CD4-positive, alpha-beta T cell treated with Interleukin-2 at 100 ng/mL for 4 hours (primary cell): ENCODE measurements at regions not wholly inside any gene's neighbourhood (a gene's known extent, or its start where the extent isn't known, plus 50 kb on each side); places are given as distances from the start of the nearest gene placed in this dataset.
"Not testable (repeated sequence)": the region's sequence is repeated elsewhere in the genome, so short reads cannot be mapped to it uniquely, and the experiment has no call there.

ENCODE experiments used
- DNase-seq: peaks from one replicate; pipeline ENCODE4 v3.0.0-alpha.2; 2020; ENCODE audit warnings: low spot score

GRCh38 chr1:58062635-58063034 lies 483.9 kb downstream of the OMA1 start:
- no peak for DNase-seq

- DNase-seq = no peak
These were observed 485.9 kb downstream of the OMA1 start for GRCh38 chr1:58060559-58061170.

- DNase-seq = no peak
These were observed 486.7 kb downstream of the OMA1 start for GRCh38 chr1:58059789-58060188.

DNA sequence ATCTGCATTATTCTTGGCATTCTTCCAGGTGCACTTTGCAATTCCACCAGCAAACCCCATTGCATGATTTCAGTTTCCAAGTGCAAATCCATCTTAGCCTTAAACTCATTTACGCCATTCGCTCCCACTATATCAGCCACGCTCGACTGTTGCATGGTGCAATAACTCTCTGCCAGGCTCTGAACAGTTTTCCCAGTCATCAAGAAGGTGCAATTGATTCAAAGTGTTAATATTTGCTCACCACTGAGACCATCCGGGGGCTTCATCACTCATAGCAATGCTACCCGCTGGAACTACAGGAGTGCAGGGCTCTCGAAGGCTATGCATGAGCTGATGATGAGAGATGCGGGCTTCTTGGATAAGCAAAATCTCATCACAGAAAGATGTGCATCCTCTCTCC lies 488.2 kb downstream of the OMA1 start:
- DNase-seq = no peak

- DNase-seq = no peak
These were observed 488.7 kb downstream of the OMA1 start for GRCh38 chr1:58057826-58058225.

GRCh38 chr1:58051187-58051586 lies 495.3 kb downstream of the OMA1 start:
- DNase-seq = not testable (repeated sequence)

DNA sequence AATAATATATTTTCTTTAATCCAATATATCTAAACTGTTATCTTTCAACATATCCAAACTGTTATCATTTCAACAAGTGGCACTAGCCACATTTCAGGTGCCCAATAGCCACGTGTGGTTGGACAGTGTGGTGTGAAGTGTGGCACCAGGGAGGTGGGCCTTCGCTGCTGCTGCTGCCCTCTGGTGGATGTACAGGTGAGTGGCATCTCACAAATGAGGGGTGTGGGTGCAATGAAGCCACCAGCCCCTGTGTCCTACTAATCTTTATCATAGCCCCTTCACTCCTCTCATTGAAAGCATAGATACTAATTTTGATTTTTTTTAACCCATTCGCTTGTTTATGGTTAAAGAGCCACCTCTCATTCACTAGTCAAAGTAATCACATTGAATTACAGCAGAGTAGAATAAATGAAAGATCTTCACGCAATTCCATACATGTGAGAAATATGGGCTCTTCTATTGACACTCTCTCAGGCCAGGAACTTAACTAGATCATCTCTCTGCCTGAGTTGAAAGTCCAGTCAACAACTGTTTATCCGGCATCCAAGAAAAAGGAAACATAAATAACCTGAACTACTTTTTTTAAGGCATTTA lies 499.2 kb downstream of the OMA1 start:
- DNase-seq = peak; percentile 11

DNA sequence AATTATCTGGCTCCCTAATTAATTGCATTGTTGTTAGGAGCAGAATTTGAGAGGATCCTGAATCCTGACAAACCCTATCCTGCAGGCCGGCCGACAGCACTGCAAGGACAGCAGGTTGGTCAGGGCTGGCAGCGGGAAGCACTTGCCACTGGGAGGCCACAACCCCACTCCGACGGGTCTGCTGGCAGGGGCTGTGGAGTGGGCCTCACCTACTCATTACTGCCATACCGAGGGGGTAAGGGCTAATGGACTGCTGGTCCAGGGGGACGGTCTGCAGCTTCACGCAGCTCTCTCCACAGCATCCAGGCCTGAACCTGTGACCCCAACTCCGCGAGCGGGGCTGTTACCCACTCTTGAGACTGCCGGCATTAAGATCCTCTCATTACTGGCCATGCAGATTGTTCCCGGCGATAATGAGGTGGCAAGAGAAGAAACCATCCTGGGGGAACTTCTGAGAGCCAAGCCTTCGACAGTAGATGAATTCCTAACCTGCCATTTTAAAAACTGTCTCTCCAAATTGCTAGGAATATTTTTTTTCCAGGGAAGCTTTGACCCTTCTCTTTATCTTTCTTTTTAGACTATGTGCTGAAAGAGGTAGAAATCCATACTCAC lies 501.3 kb downstream of the OMA1 start:
- no peak for DNase-seq

GRCh38 chr1:58041621-58042020 lies 504.9 kb downstream of the OMA1 start:
- DNase-seq = no peak

- no peak for DNase-seq
These were observed 508.0 kb downstream of the OMA1 start for GRCh38 chr1:58038574-58038973.

DNA sequence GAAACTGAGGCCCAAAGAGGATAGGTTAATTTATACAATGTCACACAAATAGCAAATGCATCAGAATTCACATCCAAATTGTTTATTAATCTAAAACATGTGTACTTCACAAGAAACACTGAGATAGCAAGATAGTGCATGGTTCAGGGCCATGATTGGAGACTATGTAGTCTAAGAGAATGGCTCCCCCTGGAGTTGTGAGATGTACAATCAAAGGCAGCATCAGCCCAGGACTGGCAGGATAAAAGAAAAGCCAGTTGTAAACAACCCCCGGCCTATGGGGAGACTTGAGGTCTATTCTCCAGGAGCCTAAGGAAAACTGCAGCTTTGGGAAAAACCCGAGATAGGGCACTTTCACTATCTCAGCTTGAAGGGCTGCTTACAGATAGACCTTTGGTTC lies 511.0 kb downstream of the OMA1 start:
- DNase-seq = no peak

GRCh38 chr1:58033311-58033710 lies 513.2 kb downstream of the OMA1 start:
- DNase-seq = no peak

DNA sequence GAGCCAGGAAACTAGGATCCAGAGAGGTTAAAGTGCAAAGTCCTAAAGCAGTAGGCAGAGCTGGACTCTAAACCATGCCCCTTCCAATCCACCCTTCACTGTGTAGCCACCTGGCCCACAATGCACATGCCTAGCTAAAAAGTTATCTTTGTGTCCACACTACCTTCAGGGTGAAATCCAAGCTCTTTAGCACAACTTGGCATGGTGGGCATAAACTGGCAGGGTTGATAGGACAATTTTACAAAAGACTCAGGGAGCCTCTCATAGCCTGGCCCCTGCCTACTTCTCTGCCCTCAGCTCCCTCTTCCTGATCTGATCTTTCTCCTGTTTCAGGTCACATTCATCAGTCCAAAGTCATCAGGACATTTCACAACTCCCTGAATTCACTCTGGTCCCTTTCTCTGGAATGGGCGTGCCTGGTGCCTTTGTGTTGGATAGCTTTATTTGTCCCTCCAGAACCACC lies 513.9 kb downstream of the OMA1 start:
- no peak for DNase-seq

DNA sequence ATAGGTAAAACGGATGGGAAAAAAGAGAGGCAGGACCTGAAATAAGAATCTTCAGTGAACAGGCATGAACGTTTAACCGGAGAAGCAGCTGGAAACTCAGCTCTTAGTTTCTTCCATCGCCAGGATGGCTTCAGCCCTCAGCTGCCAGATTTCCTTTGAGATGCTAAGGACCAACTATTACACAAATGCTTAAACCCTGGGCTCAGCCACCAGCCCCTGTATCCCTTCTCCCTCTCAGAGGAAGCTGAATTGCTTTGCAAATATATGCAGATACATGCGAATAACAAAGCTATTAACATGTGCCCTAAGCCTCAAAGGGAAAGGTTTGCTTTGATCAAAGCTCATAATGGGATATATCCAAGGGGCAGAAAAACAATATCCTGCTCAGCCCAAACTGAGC lies 515.1 kb downstream of the OMA1 start:
- no peak for DNase-seq

DNA sequence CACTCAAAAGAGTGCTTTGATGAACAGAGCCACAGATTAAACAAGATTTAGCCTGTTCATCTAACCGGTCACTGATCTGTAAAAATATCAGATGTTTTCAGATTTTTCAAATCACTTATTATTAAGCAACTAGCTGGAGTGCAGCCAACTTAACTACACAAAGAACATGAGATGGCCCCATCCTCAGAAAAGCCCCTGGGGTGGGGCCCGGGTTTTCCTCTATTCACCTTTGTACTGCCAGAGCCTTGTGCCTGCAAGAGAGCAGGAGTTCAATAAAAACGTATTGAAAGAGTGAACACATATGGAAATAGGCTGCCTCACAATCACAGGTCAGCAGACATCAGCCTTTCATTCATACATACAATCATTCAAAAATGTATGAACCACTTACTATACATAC lies 516.1 kb downstream of the OMA1 start:
- no peak for DNase-seq

GRCh38 chr1:58017641-58018040 lies 528.9 kb downstream of the OMA1 start:
- DNase-seq = no peak

GRCh38 chr1:58013237-58013636 lies 533.3 kb downstream of the OMA1 start:
- no peak for DNase-seq

DNA sequence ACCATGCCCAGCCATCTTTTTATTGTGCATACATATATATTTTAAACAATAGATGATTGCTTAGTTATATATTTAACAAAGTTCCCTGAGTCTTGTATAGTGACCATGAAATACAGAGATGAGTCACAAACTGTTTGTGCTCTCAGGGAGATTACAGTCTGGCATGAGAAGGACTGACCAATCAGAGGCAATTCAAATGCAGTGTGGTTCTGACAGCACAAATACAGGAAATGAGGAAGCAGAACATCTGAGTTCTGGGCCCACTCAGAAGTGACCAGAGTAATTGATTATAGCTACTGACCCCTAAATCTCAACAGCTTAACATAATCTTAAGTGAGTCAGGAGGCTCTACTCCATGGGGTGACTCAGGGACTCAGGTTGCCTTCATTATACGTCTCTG lies 534.5 kb downstream of the OMA1 start:
- DNase-seq = no peak

GRCh38 chr1:58006421-58007046 lies 540.0 kb downstream of the OMA1 start:
- DNase-seq = no peak

GRCh38 chr1:58005212-58005611 lies 541.3 kb downstream of the OMA1 start:
- DNase-seq = no peak

- no peak for DNase-seq
These were observed 542.5 kb downstream of the OMA1 start for GRCh38 chr1:58003988-58004387.

DNA sequence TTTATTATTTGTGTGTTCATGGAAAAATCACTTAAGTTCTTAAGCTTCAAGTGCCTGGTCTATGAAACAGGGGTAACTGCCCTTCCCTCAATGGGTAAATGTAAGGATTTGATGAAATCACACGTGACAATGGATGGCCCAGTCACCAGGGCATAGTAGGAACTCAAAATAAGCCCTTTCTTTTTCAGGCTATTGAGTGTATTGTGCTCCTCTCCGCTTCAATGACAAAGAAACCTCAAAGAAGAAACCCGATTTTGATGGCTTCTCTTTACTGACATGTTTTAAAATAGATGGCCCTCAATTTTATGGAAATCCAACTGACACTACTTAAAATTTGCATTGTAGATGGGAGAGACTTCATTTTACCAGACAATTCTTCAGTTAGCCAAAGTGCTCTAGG lies 543.5 kb downstream of the OMA1 start:
- DNase-seq = no peak

GRCh38 chr1:58000821-58001220 lies 545.7 kb downstream of the OMA1 start:
- DNase-seq = no peak
